ENCODE measurements at regions not wholly inside any gene's neighbourhood (a gene's known extent, or its start where the extent isn't known, plus 50 kb on each side); places are given as distances from the start of the nearest gene placed in this dataset.

DNA sequence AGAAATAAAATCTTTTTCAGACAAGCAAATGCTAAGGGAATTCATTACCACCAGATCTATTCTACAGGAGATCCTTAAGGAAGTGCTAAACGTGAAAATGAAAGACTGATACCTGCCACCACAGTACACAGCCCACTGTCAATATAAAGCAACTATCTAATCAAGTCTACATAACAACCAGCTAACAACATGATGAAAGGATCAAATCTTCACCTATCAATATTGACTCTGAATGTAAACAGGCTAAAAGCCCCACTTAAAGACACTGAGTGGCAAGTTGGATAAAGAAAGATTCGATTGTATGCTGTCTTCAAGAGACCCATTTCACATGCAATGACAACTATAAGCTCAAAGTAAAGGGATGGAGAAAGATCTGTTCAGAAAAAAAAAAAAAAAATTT, 492.4 kb downstream of the COL11A1 start:
- Histone ChIP-seq H4K20me1 (ENCODE audit: control insufficient read depth, extremely low read depth, insufficient read depth, low read length) (no peaks in the 10 kb centered on the region), H3K79me2 (ENCODE audit: control insufficient read depth, insufficient read depth, low read length) (no peaks in the 10 kb centered on the region), H3K27me3 (ENCODE audit: control insufficient read depth, extremely low read depth, insufficient read depth, low read length) (no peaks in the 10 kb centered on the region), H3K4me2 (ENCODE audit: control insufficient read depth, extremely low read depth, insufficient read depth, low read depth, low read length) (no peak overlapping the region), H3K36me3 (ENCODE audit: control insufficient read depth in 2 of 2, extremely low read depth in 1 of 2, insufficient read depth in 2 of 2, low read length in 2 of 2) (no peaks in the 10 kb centered on the region), H3K27ac (ENCODE audit: control insufficient read depth, insufficient read depth, low read length) (no peak overlapping the region), H3K9me3 (ENCODE audit: control insufficient read depth, low read depth, low read length) (no peaks in the 10 kb centered on the region), H2AFZ (ENCODE audit: control insufficient read depth, low read length) (no peak overlapping the region), H3K4me1 (ENCODE audit: control insufficient read depth, extremely low read depth, insufficient read depth, low read length) (no peaks in the 10 kb centered on the region), H3K9ac (ENCODE audit: control insufficient read depth, extremely low read depth, insufficient read depth, low read length) (no peak overlapping the region), H3K9me1 (ENCODE audit: control insufficient read depth, extremely low read depth, insufficient read depth, low read length) (no peaks in the 10 kb centered on the region), H3K4me3 (ENCODE audit: control insufficient read depth in 2 of 3, extremely low read depth in 1 of 3, insufficient read depth in 2 of 3, low read depth in 1 of 3, low read length in 3 of 3) (no peak overlapping the region)
- FAIRE-seq, result no peak
- no peak for TF ChIP-seq EZH2 (IDR thresholded peaks at IDR 0.05; ENCODE audit: low read length)
- TF ChIP-seq, protein P1, sequence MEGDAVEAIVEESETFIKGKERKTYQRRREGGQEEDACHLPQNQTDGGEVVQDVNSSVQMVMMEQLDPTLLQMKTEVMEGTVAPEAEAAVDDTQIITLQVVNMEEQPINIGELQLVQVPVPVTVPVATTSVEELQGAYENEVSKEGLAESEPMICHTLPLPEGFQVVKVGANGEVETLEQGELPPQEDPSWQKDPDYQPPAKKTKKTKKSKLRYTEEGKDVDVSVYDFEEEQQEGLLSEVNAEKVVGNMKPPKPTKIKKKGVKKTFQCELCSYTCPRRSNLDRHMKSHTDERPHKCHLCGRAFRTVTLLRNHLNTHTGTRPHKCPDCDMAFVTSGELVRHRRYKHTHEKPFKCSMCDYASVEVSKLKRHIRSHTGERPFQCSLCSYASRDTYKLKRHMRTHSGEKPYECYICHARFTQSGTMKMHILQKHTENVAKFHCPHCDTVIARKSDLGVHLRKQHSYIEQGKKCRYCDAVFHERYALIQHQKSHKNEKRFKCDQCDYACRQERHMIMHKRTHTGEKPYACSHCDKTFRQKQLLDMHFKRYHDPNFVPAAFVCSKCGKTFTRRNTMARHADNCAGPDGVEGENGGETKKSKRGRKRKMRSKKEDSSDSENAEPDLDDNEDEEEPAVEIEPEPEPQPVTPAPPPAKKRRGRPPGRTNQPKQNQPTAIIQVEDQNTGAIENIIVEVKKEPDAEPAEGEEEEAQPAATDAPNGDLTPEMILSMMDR (optimal IDR thresholded peaks at IDR 0.05 in 1 of 3, IDR thresholded peaks at IDR 0.05 in 1 of 3, conservative IDR thresholded peaks at IDR 0.05 in 1 of 3; ENCODE audit: extremely low read depth in 1 of 3, insufficient read depth in 2 of 3, low read length in 3 of 3), result no peak
- DNase-seq (ENCODE audit: low read depth, low spot score), result no peak
- dilution Hi-C loops (cut with MboI; ENCODE audit: extremely low pct_ligation_motif_present, low sequenced_read_pairs), result no loop called here

DNA sequence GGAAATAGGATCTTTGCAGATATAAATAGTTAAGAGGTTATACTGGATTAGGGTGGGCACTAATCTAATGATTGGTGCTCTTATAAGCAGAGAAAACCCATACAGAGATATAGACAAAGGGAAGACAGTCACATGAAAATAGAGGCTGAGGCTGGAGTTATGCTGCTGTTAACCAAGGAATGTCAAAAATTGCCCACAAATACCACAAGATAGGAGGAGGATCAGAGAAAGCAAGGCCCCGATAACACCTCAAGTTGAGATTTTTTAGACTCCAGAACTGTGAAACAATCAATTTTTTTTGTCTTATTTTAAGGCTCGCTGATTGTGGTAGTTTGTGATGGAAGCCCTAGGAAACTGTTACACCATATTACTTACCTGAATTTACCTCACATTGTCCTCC, 513.2 kb downstream of the COL11A1 start:
- Histone ChIP-seq H3K4me3 (ENCODE audit: control insufficient read depth in 2 of 3, extremely low read depth in 1 of 3, insufficient read depth in 2 of 3, low read depth in 1 of 3, low read length in 3 of 3) (no peak overlapping the region), H3K9me1 (ENCODE audit: control insufficient read depth, extremely low read depth, insufficient read depth, low read length) (no peaks in the 10 kb centered on the region), H3K27me3 (ENCODE audit: control insufficient read depth, extremely low read depth, insufficient read depth, low read length) (no peaks in the 10 kb centered on the region), H2AFZ (ENCODE audit: control insufficient read depth, low read length) (no peak overlapping the region), H3K9me3 (ENCODE audit: control insufficient read depth, low read depth, low read length) (no peaks in the 10 kb centered on the region), H3K9ac (ENCODE audit: control insufficient read depth, extremely low read depth, insufficient read depth, low read length) (no peak overlapping the region), H3K4me1 (ENCODE audit: control insufficient read depth, extremely low read depth, insufficient read depth, low read length) (no peaks in the 10 kb centered on the region), H4K20me1 (ENCODE audit: control insufficient read depth, extremely low read depth, insufficient read depth, low read length) (no peaks in the 10 kb centered on the region), H3K79me2 (ENCODE audit: control insufficient read depth, insufficient read depth, low read length) (no peaks in the 10 kb centered on the region), H3K27ac (ENCODE audit: control insufficient read depth, insufficient read depth, low read length) (no peak overlapping the region), H3K36me3 (ENCODE audit: control insufficient read depth in 2 of 2, extremely low read depth in 1 of 2, insufficient read depth in 2 of 2, low read length in 2 of 2) (no peaks in the 10 kb centered on the region), H3K4me2 (ENCODE audit: control insufficient read depth, extremely low read depth, insufficient read depth, low read depth, low read length) (no peak overlapping the region)
- FAIRE-seq (no peak), DNase-seq (ENCODE audit: low read depth, low spot score) (no peak)
- TF ChIP-seq, protein P1 (optimal IDR thresholded peaks at IDR 0.05 in 1 of 3, IDR thresholded peaks at IDR 0.05 in 1 of 3, conservative IDR thresholded peaks at IDR 0.05 in 1 of 3; ENCODE audit: extremely low read depth in 1 of 3, insufficient read depth in 2 of 3, low read length in 3 of 3), result no peak
- no peak for TF ChIP-seq EZH2 (IDR thresholded peaks at IDR 0.05; ENCODE audit: low read length)
- dilution Hi-C loops (cut with MboI; ENCODE audit: extremely low pct_ligation_motif_present, low sequenced_read_pairs), result no loop called here

All from keratinocyte (primary cell).